K562 (cell line): ENCODE measurements at regions not wholly inside any gene's neighbourhood (a gene's known extent, or its start where the extent isn't known, plus 50 kb on each side); places are given as distances from the start of the nearest gene placed in this dataset.

ENCODE experiments used
- ATAC-seq: fragments of 200-7000 bp; cut with Tn5 transposase; 3 replicates; pipeline ENCODE4 v1.9.1; 2020; ENCODE audit warnings: moderate library complexity
- BruUV-seq: library from RNA; stranded (reverse); fragments of 400-500 nt; replicated peaks from 2 replicates; lab custom pipeline; 2021; lab: Mats Ljungman, UMichigan
- CTCF ChIA-PET: fragments of 300-600 bp; formaldehyde crosslinking; extraction: SDS; loops from one replicate; lab custom pipeline; 2021; ENCODE audit warnings: low intra/inter-chr PET ratio; lab: Yijun Ruan, JAX
- POLR2A ChIA-PET: fragments of 300-600, 350-650 bp; sonication (Branson Sonifier 250); formaldehyde crosslinking; extraction: SDS; loops from one replicate; lab custom pipeline; 2021; ENCODE audit warnings: antibody characterized with exemption, inconsistent platforms; lab: Yijun Ruan, JAX
- DNase-seq, 4 experiments: peaks; one replicate each; pipeline versions ENCODE4 v3.0.0 to v3.0.0-alpha.2; 2011 to 2018; ENCODE audit warnings: low spot score in 3 of 4, mixed read lengths in 3 of 4; ENCODE audit errors: extremely low read depth in 1 of 4
- FAIRE-seq: peaks from 2 replicates; lab custom pipeline; 2011; peaks lifted over from hg19 to GRCh38; lab: Jason Lieb, UNC
- H2AFZ ChIP-seq: 2 replicates; pipeline ENCODE4 v1.6.0; 2011; ENCODE audit warnings: low read depth, low read length, control low read depth, inconsistent platforms
- H3K27ac ChIP-seq: fragments of 200-600 bp; 3 replicates; pipeline ENCODE4 v1.8.0; 2011; ENCODE audit warnings: low read depth, mild to moderate bottlenecking, control low read depth, inconsistent platforms, low read length, moderate library complexity, mixed read lengths; ENCODE audit errors: extremely low read depth
- H3K27me3 ChIP-seq, 2 experiments: fragments of 300-600 bp in 1 of 2; 2 replicates in 1 of 2; 3 replicates in 1 of 2; pipeline versions ENCODE4 v1.6.0 to v1.8.0; 2011; ENCODE audit warnings: inconsistent platforms in 2 of 2, low read length in 2 of 2, mild to moderate bottlenecking in 1 of 2, mixed read lengths in 1 of 2, moderate library complexity in 1 of 2; ENCODE audit not compliant: control insufficient read depth in 2 of 2, insufficient read depth in 2 of 2
- H3K36me3 ChIP-seq: fragments of 300-600 bp; 3 replicates; pipeline ENCODE4 v1.8.0; 2011; ENCODE audit warnings: mild to moderate bottlenecking, low read length, inconsistent platforms; ENCODE audit not compliant: control insufficient read depth, insufficient read depth
- H3K4me1 ChIP-seq, 2 experiments: fragments of 200-600 bp in 1 of 2; replicated peaks in 1 of 2; 2 replicates in 1 of 2; 3 replicates in 1 of 2; pipeline versions ENCODE4 v1.5.1 to v1.8.0; 2011; ENCODE audit warnings: inconsistent platforms in 2 of 2, low read length in 2 of 2, mild to moderate bottlenecking in 1 of 2, mixed read lengths in 1 of 2, moderate library complexity in 1 of 2; ENCODE audit not compliant: control insufficient read depth in 2 of 2, insufficient read depth in 2 of 2
- H3K4me2 ChIP-seq: 2 replicates; pipeline ENCODE4 v1.6.1; 2011; ENCODE audit warnings: low read length, control low read depth, inconsistent platforms, mixed read lengths; ENCODE audit not compliant: insufficient read depth
- H3K4me3 ChIP-seq: fragments of 200-600 bp; sonication (generic), shearing (Covaris generic); 2 replicates; pipeline ENCODE4 v1.5.1; 2016; ENCODE audit warnings: control low read depth, inconsistent platforms
- H3K79me2 ChIP-seq: fragments of 200-600 bp; 3 replicates; pipeline ENCODE4 v1.8.0; 2011; ENCODE audit warnings: low read length, inconsistent platforms; ENCODE audit not compliant: control insufficient read depth, insufficient read depth
- H3K9ac ChIP-seq, 2 experiments: 2 replicates each; pipeline versions ENCODE4 v1.6.0 to v1.6.1; 2011; ENCODE audit warnings: low read depth in 2 of 2, low read length in 2 of 2, control low read depth in 1 of 2, inconsistent platforms in 1 of 2, mild to moderate bottlenecking in 1 of 2, mixed read lengths in 1 of 2; ENCODE audit not compliant: insufficient read depth in 1 of 2
- H3K9me1 ChIP-seq: one replicate; pipeline ENCODE4 v1.6.0; 2011; ENCODE audit warnings: inconsistent platforms, mild to moderate bottlenecking, low read length, moderate library complexity; ENCODE audit not compliant: control insufficient read depth, insufficient read depth
- H3K9me3 ChIP-seq: replicated peaks from 2 replicates; pipeline ENCODE4 v1.5.1; 2011; ENCODE audit warnings: low read depth, low read length, inconsistent platforms; ENCODE audit not compliant: control insufficient read depth, insufficient read depth
- H4K20me1 ChIP-seq: replicated peaks from 2 replicates; pipeline ENCODE4 v1.6.1; 2011; ENCODE audit warnings: low read length, inconsistent platforms, mixed read lengths; ENCODE audit not compliant: control insufficient read depth, insufficient read depth
- KDM5B ChIP-seq: fragments of 200-600 bp; sonication (generic); IDR thresholded peaks from 2 replicates; pipeline ENCODE4 v1.6.1; 2012; ENCODE audit warnings: low read depth, mild to moderate bottlenecking, moderate library complexity, low read length, control low read depth, inconsistent platforms; ENCODE audit not compliant: insufficient replicate concordance
- VEZF1 ChIP-seq: fragments of 200-800 bp; sonication (Bioruptor generic); IDR thresholded peaks from 2 replicates; pipeline ENCODE4 v1.6.1; 2017; ENCODE audit warnings: missing genetic modification characterization, missing compliant biosample characterization
- WGBS: fragments of 100-300 bp; shearing (Covaris generic); methylation state at CpG from one replicate; pipeline ENCODE4 v1.1.6; 2016; ENCODE audit warnings: low coverage, mixed read lengths; ENCODE audit not compliant: insufficient coverage; ENCODE audit errors: missing lambda C conversion rate; 5-methylcytosine and 5-hydroxymethylcytosine counted together
- in situ Hi-C: fragments of 300-500 bp; cut with MboI; formaldehyde crosslinking; loops from 4 replicates; pipeline ENCODE4 v1.15.0; 2018; ENCODE audit warnings: inconsistent platforms, mixed read lengths
- intact Hi-C: fragments of 100-400 bp; cut with micrococcal nuclease; formaldehyde crosslinking; loops from 2 replicates; pipeline ENCODE4 v1.14.2; 2022

DNA sequence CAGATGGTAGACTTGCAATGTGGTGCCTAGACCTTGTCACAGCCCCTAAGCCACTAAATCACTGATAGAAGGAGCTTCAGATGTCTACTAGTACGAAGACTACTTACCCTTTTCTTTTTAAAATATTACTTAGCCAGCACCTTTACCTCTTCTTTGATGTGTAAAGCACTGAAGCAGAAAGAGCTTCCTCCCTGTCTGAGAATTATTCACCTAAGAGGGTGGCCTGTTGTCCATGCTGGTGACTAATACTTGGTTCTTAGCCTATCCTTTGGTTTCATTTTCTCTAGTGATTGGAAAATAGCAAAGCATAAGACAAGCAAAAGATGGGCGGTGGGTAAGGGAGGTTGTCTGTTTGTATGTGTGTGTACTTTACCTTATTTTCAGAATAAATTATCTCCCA is 794.6 kb downstream of the TFAP2A start:
- H3K27ac ChIP-seq, result no peak overlapping the region
- in situ Hi-C loops (no loop called here), intact Hi-C loops (no loop called here)
- H3K9ac ChIP-seq, result no peak overlapping the region
- ChIA-PET CTCF (no interaction called here), POLR2A (no interaction called here)
- H3K9me3 ChIP-seq, result no peaks in the 10 kb centered on the region
- no peak for FAIRE-seq
- TF ChIP-seq VEZF1 (CRISPR knock-in tag), result no peak
- no peaks in the 10 kb centered on the region for H3K79me2 ChIP-seq
- H3K36me3 ChIP-seq, result no peaks in the 10 kb centered on the region
- H3K4me1 ChIP-seq, result no peaks in the 10 kb centered on the region
- no peak for ATAC-seq
- H3K9me1 ChIP-seq, result no peaks in the 10 kb centered on the region
- H3K4me2 ChIP-seq, result no peak overlapping the region
- no peak overlapping the region for H2AFZ ChIP-seq
- no peaks in the 10 kb centered on the region for H3K27me3 ChIP-seq
- 0% methylated on average over 2 of the region's 2 CpGs for WGBS
- no TSS peak for BruUV-seq
- H4K20me1 ChIP-seq, result no peaks in the 10 kb centered on the region
- H3K4me3 ChIP-seq, result no peak overlapping the region
- DNase-seq, result no peak

GRCh38 chr6:9614778-9615177 is 800.1 kb downstream of the TFAP2A start:
- H3K9me3 ChIP-seq, result no peaks in the 10 kb centered on the region
- DNase-seq (no peak), ATAC-seq (no peak), FAIRE-seq (no peak)
- no peaks in the 10 kb centered on the region for H3K9me1 ChIP-seq
- H3K9ac ChIP-seq, result no peak overlapping the region
- no peaks in the 10 kb centered on the region for H3K4me1 ChIP-seq
- no peaks in the 10 kb centered on the region for H3K79me2 ChIP-seq
- in situ Hi-C loops (no loop called here), intact Hi-C loops (no loop called here)
- POLR2A ChIA-PET, result no interaction called here
- 3% methylated on average over 6 of the region's 6 CpGs for WGBS
- TF ChIP-seq KDM5B, result no peak
- no peak overlapping the region for H3K4me2 ChIP-seq
- CTCF ChIA-PET, result no interaction called here
- H3K4me3 ChIP-seq, result no peak overlapping the region
- no peak overlapping the region for H3K27ac ChIP-seq
- no peak overlapping the region for H2AFZ ChIP-seq
- no peaks in the 10 kb centered on the region for H3K36me3 ChIP-seq
- H3K27me3 ChIP-seq, result no peaks in the 10 kb centered on the region
- no TSS peak for BruUV-seq
- H4K20me1 ChIP-seq, result no peaks in the 10 kb centered on the region
